Activated T-cell treated with anti-CD3 and anti-CD28 coated beads, Interleukin-2, amount 50 U/mL, for 24 hours (primary cell): ENCODE measurements at regions not wholly inside any gene's neighbourhood (a gene's known extent, or its start where the extent isn't known, plus 50 kb on each side); places are given as distances from the start of the nearest gene placed in this dataset.
"Not testable (repeated sequence)": the region's sequence is repeated elsewhere in the genome, so short reads cannot be mapped to it uniquely, and the experiment has no call there.

Experiments
- DNase-seq: peaks from one replicate; pipeline ENCODE4 v3.0.0-alpha.2; 2020
- H3K27ac Mint-ChIP-seq: 2 replicates; pipeline ENCODE4 v1.8.0; 2020; ENCODE audit warnings: mild to moderate bottlenecking, mixed read lengths
- H3K27me3 Mint-ChIP-seq: 2 replicates; pipeline ENCODE4 v1.8.0; 2020; ENCODE audit warnings: mixed read lengths
- H3K36me3 Mint-ChIP-seq: 2 replicates; pipeline ENCODE4 v1.8.0; 2020; ENCODE audit warnings: low read depth, mixed read lengths
- H3K4me1 Mint-ChIP-seq: 2 replicates; pipeline ENCODE4 v1.8.0; 2020; ENCODE audit warnings: low read depth, mixed read lengths
- H3K4me3 Mint-ChIP-seq: 2 replicates; pipeline ENCODE4 v1.8.0; 2020; ENCODE audit warnings: mild to moderate bottlenecking, moderate library complexity, mixed read lengths
- H3K9me3 Mint-ChIP-seq: 2 replicates; pipeline ENCODE4 v1.8.0; 2020; ENCODE audit warnings: mixed read lengths

DNA sequence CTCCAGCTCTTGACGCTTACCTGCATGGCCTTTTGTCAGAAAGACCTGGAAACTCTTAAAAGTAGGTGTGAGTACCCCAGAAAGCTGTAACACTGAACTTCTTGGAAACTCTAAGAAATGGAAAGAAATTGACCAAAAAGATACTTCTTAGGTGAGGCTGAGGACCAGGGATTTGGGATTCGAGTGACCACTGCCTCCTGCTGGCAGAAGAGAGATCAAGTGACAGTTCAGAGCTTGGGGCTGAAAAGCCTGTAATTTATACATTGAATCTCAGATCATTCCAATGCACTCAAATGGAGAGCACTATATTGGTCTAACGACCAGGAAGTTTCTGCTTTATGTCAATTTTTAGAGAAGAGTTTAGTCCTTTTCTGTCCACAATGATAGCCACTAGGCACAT is 204.6 kb downstream of the PDGFRA start:
- Mint-ChIP-seq H3K27me3 (peaks cover 9% of the 10 kb centered on the region), H3K36me3 (no peaks in the 10 kb centered on the region), H3K27ac (no peak overlapping the region), H3K9me3 (no peaks in the 10 kb centered on the region), H3K4me3 (no peak overlapping the region), H3K4me1 (no peaks in the 10 kb centered on the region)
- no peak for DNase-seq

DNA sequence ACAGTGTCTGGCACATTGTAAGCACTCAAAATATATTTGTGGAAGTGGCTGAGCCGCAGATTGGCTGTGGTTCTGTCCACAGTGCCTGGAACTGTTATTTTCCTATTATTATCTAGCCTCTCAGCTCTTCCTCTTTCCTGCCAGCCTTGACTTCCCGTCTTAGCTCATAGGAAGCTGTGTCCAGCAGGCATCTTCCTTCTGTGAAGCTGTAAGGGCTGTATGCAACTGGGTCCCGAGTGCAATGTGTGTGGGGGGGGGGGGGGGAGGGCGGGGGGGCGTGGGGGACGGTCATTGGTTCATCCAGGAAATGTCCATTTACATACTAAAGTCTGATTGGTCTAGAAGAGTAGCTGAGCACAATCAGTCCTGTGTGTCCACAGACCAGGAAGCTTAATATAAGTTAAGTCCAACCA is 210.7 kb downstream of the PDGFRA start:
- Mint-ChIP-seq H3K27me3 (peaks cover 19% of the 10 kb centered on the region), H3K4me3 (no peak overlapping the region), H3K4me1 (no peaks in the 10 kb centered on the region), H3K9me3 (no peaks in the 10 kb centered on the region), H3K27ac (no peak overlapping the region), H3K36me3 (no peaks in the 10 kb centered on the region)
- no peak for DNase-seq

DNA sequence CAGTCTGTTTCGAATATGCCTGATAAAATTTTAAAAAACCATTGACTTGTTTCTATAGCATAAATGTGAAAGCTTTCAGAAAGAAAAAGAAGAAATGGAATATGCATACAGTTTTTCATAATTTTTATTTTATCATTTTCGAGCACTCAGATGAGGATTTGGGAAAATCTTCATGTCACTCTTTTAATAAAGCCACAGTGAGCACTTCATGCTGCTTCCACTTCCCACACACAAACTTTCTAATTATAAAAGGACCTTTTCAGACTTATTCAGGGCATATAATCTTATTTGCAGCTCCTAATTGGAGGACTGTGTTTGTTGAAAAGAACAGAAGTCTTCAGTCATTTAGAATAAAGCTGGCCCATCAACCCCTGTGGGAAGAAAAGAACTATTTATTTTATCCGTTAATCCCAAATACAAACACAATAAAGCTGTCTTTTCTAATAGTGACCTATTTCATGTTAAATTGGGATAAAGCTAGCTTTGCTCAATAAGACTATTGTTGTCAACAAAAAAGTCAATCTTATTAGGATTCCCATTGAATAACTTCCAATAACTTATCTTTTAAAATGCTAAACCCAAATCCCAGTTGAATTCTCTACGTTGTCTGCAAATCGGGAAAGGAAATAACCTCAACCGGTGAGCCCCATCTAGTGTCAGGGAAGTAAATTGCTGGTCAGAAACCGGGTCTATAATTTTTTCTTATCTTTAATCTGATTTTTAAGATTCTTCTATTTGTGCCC is 211.5 kb downstream of the PDGFRA start:
- Mint-ChIP-seq H3K9me3 (no peaks in the 10 kb centered on the region), H3K36me3 (no peaks in the 10 kb centered on the region)
- DNase-seq, result no peak

DNA sequence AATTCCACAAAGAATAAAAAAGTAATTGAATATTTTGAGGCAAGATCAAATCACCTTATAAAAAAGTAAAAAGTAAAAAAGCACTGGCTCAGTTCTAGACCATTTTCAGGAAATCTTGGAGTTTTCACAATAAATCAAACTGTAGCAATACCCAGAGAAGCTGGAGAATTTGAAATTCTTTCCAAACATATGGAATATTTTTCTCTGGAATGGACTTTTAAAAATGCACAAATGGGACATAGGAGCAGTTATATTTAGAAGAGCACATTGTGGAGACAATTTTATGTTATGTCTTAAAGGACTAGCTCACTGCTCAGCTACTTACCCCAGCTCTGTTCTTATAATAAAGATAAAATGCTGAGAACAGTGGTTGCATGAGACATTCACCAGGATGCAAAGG is 211.9 kb upstream of the KIT start:
- no peak overlapping the region for H3K27ac Mint-ChIP-seq
- H3K9me3 Mint-ChIP-seq, result peaks cover 15% of the 10 kb centered on the region
- no peaks in the 10 kb centered on the region for H3K4me1 Mint-ChIP-seq
- DNase-seq, result no peak
- no peaks in the 10 kb centered on the region for H3K36me3 Mint-ChIP-seq
- peaks cover 12% of the 10 kb centered on the region for H3K27me3 Mint-ChIP-seq
- H3K4me3 Mint-ChIP-seq, result no peak overlapping the region

More for the DNA sequence above, 211.5 kb downstream of the PDGFRA start:
- Mint-ChIP-seq H3K4me1 (no peaks in the 10 kb centered on the region), H3K4me3 (no peak overlapping the region), H3K27ac (no peak overlapping the region), H3K27me3 (peaks cover 20% of the 10 kb centered on the region)

DNA sequence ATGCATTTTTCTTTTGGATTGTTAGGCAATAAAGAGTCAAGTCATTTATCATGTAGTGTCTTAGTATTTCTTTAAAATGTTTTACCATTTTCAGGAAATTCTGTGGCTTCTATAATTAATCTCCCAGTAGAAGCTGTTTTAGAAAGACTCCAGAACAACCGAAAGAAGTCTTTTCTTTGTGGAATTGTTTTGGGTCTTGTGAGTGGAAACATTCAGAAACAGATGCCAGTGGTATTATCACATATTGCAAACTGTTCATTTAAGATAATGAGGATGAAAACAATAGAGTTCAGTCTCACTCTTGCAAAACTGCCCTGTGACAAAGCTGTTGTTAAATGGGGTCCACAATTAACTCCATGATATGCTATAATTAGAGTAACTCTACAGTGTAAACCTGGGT is 211.2 kb upstream of the KIT start:
- no peaks in the 10 kb centered on the region for H3K36me3 Mint-ChIP-seq
- H3K4me1 Mint-ChIP-seq, result no peaks in the 10 kb centered on the region
- peaks cover 17% of the 10 kb centered on the region for H3K9me3 Mint-ChIP-seq
- peaks cover 10% of the 10 kb centered on the region for H3K27me3 Mint-ChIP-seq
- DNase-seq, result no peak
- H3K27ac Mint-ChIP-seq, result no peak overlapping the region
- no peak overlapping the region for H3K4me3 Mint-ChIP-seq

DNA sequence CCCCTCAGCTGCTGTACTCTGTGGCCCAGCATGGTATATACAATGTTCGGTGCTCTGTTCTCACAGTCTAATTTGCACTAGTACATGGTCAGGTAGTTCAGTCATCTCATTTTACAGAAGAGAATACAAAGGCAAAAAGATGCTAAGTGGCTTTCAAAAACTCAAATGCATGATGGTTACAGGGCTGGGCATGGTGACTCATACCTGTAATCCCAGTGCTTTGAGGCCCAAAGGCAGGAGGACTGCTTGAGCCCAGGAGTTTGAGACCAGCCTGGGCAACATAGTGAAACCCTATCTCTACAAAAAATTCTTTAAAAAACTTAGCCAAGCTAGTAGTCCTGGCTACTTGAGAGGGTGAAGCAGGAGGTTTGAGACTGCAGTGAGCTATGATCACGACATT is 210.5 kb upstream of the KIT start:
- no peak for DNase-seq
- Mint-ChIP-seq H3K4me1 (no peaks in the 10 kb centered on the region), H3K27me3 (peaks cover 10% of the 10 kb centered on the region), H3K27ac (no peak overlapping the region), H3K4me3 (no peak overlapping the region), H3K36me3 (no peaks in the 10 kb centered on the region), H3K9me3 (peaks cover 17% of the 10 kb centered on the region)

DNA sequence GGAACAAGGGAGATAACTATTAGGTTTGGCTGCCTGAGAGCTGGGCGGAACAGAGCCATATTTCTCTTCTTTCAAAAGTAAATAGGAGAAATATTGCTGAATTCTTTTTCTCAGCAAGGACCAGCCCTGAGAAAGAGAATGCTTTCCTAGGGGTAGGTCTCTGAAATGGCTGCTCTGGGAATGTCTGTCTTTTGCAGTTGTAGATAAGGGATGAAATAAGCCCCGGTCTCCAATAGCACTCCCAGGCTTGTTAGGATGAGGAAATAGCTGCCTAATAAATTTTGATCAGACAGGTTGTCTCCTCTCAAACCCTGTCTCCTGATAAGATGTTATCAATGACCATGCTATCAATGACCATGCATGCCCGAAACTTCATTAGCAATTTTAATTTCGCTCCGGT is 207.8 kb upstream of the KIT start:
- H3K36me3 Mint-ChIP-seq, result no peaks in the 10 kb centered on the region
- peaks cover 4% of the 10 kb centered on the region for H3K27me3 Mint-ChIP-seq
- H3K4me1 Mint-ChIP-seq, result no peaks in the 10 kb centered on the region
- H3K9me3 Mint-ChIP-seq, result peaks cover 17% of the 10 kb centered on the region
- DNase-seq, result no peak
- H3K4me3 Mint-ChIP-seq, result no peak overlapping the region
- no peak overlapping the region for H3K27ac Mint-ChIP-seq

DNA sequence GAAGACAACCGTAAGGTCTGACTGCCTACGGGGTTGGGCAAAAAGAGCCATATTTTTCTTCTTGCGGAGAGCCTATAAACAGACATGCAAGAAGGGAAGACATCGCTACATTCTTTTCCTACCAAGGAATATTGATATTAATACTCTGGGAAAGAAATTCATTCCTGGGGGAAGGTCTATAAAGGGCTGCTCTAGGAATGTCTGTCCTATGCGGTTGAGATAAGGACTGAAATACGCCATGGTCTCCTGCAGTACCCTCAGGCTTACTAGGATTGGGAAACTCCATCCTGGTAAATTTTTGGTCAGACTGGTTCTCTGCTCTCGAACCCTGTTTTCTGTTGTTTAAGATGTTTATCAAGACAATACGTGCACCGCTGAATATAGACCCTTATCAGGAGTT is 190.8 kb upstream of the KIT start:
- not testable (repeated sequence) for H3K27me3 Mint-ChIP-seq, H3K4me1 Mint-ChIP-seq, H3K36me3 Mint-ChIP-seq, H3K27ac Mint-ChIP-seq, DNase-seq, H3K4me3 Mint-ChIP-seq
- peaks cover 24% of the 10 kb centered on the region for H3K9me3 Mint-ChIP-seq

DNA sequence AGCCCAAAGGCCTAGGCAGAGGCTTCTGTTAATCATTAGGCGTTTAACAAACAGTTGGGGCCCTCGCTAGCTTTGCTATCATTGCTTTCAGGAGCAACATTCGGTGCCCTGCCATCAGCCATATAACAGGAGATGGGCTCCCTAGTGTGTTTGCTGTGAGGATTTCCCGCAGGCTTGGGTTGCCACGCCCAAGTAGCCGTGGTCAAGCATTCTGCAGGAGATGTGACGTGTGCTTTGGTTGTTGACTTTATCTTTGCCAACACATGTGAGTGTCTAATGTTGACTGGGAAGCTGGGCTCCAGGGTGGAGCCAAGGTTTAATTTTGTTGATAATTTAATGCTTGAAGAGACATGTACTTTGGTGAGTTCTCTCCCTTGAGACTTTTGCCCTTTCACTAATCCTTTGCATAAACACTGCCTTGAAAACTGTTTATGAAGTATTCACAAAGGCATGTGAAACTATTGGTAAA is 184.6 kb upstream of the KIT start:
- no peak for DNase-seq
- H3K9me3 Mint-ChIP-seq, result peaks cover 8% of the 10 kb centered on the region
- H3K36me3 Mint-ChIP-seq, result no peaks in the 10 kb centered on the region
- H3K4me1 Mint-ChIP-seq, result no peaks in the 10 kb centered on the region
- H3K4me3 Mint-ChIP-seq, result no peak overlapping the region
- no peak overlapping the region for H3K27ac Mint-ChIP-seq
- H3K27me3 Mint-ChIP-seq, result no peaks in the 10 kb centered on the region

DNA sequence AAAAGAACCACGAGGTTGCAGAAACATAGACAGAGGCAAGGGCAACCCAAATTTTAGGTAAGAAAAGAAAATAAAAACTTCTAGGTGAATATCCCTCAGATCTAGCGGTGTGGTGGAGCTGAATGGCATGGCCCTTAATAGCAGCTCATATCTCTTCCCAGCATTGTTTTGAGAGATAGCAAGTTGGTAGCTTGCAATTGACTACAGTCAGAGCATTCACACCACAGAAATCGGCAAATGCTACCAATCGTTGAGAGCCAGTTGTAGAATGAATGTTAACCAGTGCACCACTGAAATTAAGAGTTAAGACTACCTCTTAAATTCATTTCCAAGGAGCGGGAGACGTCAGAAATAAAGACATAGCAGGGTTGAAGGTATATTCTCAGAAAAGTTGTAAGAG is 184.0 kb upstream of the KIT start:
- Mint-ChIP-seq H3K27me3 (no peaks in the 10 kb centered on the region), H3K9me3 (peaks cover 8% of the 10 kb centered on the region), H3K27ac (no peak overlapping the region), H3K36me3 (no peaks in the 10 kb centered on the region), H3K4me1 (no peaks in the 10 kb centered on the region), H3K4me3 (no peak overlapping the region)
- DNase-seq, result no peak

DNA sequence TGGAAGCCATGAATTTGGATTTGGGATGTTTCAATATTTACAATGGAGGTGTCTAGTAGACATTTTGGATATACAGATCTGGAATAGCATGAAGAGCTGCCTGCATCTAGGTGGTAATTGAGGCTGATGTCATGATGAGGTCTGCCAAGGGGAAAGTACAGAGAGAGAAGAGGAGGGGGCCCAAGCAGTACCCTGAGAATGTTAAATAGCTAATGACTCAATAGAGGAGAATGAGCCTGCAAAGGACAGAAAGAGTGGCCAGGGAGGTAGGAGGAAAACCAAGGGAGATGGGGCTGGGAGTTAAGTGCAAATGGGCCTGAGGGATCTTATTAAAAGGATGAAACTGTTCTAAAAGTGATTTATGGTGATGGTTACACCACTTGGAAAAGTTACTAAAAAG is 182.2 kb upstream of the KIT start:
- peaks cover 11% of the 10 kb centered on the region for H3K9me3 Mint-ChIP-seq
- DNase-seq, result no peak
- no peak overlapping the region for H3K4me3 Mint-ChIP-seq
- no peaks in the 10 kb centered on the region for H3K36me3 Mint-ChIP-seq
- H3K27me3 Mint-ChIP-seq, result no peaks in the 10 kb centered on the region
- H3K27ac Mint-ChIP-seq, result no peak overlapping the region
- H3K4me1 Mint-ChIP-seq, result no peaks in the 10 kb centered on the region

DNA sequence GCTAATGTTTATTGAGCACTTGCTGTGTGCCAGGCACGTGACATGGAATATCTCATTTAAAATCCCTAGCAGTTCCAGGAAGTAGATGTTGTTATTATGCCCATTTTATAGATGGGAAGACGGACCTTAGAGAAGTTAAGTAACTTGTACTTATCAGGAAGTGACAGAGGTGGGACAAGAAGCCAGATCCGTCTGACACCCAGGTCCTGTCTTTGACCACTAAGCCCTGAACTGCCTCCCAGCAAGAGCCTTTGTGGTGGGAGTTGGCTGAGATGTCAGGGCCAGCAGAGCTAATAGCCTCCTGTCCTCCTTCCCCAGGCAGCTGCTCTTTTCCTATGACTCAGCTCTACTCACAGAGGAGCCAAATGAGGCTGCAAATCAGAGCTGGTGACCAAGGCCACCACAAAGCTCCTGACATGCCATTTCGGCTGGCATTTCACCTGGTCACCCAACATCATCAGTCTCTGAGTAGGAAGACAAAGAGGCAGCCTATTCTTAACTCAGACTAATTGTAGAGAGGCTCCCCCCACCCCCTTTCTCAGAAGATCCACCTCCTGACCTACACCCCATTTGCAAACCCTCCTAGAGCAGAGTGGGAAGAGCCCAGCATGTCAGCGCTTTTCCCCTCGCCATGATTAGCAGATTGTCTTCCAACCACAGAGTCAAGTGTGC is 175.1 kb upstream of the KIT start:
- no peak for DNase-seq
- peaks cover 11% of the 10 kb centered on the region for H3K9me3 Mint-ChIP-seq
- H3K27me3 Mint-ChIP-seq, result no peaks in the 10 kb centered on the region
- H3K36me3 Mint-ChIP-seq, result no peaks in the 10 kb centered on the region
- H3K27ac Mint-ChIP-seq, result no peak overlapping the region
- H3K4me3 Mint-ChIP-seq, result no peak overlapping the region
- H3K4me1 Mint-ChIP-seq, result no peaks in the 10 kb centered on the region

DNA sequence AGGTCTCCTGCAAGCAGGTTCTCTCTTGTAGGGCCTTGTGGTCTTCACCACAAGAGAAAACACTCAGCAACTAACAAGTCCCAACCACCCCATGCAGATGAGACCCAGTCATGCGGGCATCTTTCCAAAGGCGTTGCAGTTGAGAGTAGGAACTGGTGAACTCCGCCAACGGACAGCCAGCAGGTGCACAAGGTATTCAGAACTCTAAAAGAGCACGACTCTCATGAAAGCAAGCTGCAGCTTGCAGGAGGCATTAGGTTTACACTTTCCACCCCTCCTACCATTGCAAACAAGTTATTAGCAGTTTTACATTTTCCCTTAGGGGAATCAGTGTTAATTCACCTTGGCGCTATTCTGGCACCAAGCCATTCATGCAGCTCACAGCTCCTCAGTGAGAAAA is 173.4 kb upstream of the KIT start:
- no peak overlapping the region for H3K4me3 Mint-ChIP-seq
- H3K36me3 Mint-ChIP-seq, result no peaks in the 10 kb centered on the region
- H3K27me3 Mint-ChIP-seq, result no peaks in the 10 kb centered on the region
- H3K9me3 Mint-ChIP-seq, result peaks cover 5% of the 10 kb centered on the region
- H3K4me1 Mint-ChIP-seq, result no peaks in the 10 kb centered on the region
- H3K27ac Mint-ChIP-seq, result no peak overlapping the region
- no peak for DNase-seq

DNA sequence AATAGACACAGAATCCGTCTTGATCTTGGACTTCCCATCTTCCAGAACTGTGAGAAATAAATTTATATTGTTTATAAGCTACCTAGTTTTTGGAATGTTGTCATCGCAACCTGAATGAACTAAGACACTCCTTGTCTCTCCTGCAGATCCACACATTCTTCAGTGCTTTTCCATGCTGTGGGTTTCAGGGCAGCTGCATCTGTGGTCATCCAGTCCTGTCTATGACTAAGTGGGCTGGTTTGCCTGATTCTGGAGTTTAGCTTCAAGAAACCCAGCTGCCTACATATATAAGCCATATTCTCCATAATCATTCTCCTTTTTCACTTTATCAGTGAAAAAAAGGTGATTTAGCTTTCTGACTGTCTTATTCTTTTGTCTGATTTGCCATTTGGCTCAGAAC is 170.3 kb upstream of the KIT start:
- no peaks in the 10 kb centered on the region for H3K9me3 Mint-ChIP-seq
- no peaks in the 10 kb centered on the region for H3K4me1 Mint-ChIP-seq
- no peak for DNase-seq
- H3K27me3 Mint-ChIP-seq, result no peaks in the 10 kb centered on the region
- H3K27ac Mint-ChIP-seq, result no peak overlapping the region
- no peak overlapping the region for H3K4me3 Mint-ChIP-seq
- no peaks in the 10 kb centered on the region for H3K36me3 Mint-ChIP-seq

DNA sequence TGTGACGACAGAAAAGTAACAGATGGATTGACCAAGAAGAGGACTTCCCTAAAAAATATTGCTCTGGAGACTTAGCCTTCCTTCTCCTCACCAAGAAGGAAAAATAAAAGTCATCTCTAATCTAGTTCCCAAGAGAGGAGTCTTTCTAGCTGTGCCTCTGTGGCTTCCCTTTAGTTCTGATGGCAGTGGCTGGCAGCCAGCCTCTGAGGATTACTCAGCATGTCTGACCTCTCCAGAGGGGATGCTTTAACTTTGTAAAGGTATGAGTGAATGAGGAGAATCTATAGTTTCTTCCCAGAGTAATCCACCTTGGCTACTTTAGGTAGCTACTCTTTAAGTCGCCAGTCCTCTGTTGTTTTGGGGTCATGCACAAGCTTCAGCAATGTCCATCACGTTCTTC is 163.9 kb upstream of the KIT start:
- no peaks in the 10 kb centered on the region for H3K9me3 Mint-ChIP-seq
- no peaks in the 10 kb centered on the region for H3K36me3 Mint-ChIP-seq
- no peaks in the 10 kb centered on the region for H3K4me1 Mint-ChIP-seq
- no peak for DNase-seq
- H3K27me3 Mint-ChIP-seq, result peaks cover 4% of the 10 kb centered on the region
- no peak overlapping the region for H3K4me3 Mint-ChIP-seq
- H3K27ac Mint-ChIP-seq, result no peak overlapping the region
